DND-41 (cell line): ENCODE measurements at regions not wholly inside any gene's neighbourhood (a gene's known extent, or its start where the extent isn't known, plus 50 kb on each side); places are given as distances from the start of the nearest gene placed in this dataset.

ENCODE experiments used
- ATAC-seq: fragments of 200-7000 bp; cut with Tn5 transposase; 3 replicates; pipeline ENCODE4 v1.9.1; 2021; ENCODE audit warnings: low read depth; ENCODE audit not compliant: insufficient read depth
- DNase-seq: peaks from one replicate; pipeline ENCODE4 v3.0.0-alpha.2; 2020
- H2AFZ ChIP-seq: 2 replicates; pipeline ENCODE4 v1.6.0; 2012; ENCODE audit warnings: low read depth, low read length
- H3K27ac ChIP-seq: 2 replicates; pipeline ENCODE4 v1.5.1; 2012; ENCODE audit warnings: low read length, inconsistent platforms
- H3K27me3 ChIP-seq: fragments of 200-600 bp; sonication (generic); 2 replicates; pipeline ENCODE4 v1.6.0; 2012; ENCODE audit warnings: low read length, mild to moderate bottlenecking, inconsistent platforms; ENCODE audit not compliant: insufficient read depth, poor library complexity
- H3K36me3 ChIP-seq: 2 replicates; pipeline ENCODE4 v1.5.1; 2012; ENCODE audit warnings: low read length, inconsistent platforms; ENCODE audit not compliant: insufficient read depth
- H3K4me1 ChIP-seq: 2 replicates; pipeline ENCODE4 v1.5.1; 2012; ENCODE audit warnings: mild to moderate bottlenecking, low read length; ENCODE audit not compliant: insufficient read depth
- H3K4me2 ChIP-seq: 2 replicates; pipeline ENCODE4 v1.6.0; 2012; ENCODE audit warnings: mild to moderate bottlenecking, moderate library complexity, low read length, inconsistent platforms; ENCODE audit not compliant: insufficient read depth
- H3K4me3 ChIP-seq, 2 experiments: fragments of 200-600 bp in 1 of 2; shearing (Covaris generic) in 1 of 2; 2 replicates each; pipeline ENCODE4 v1.5.1; 2012 to 2016; ENCODE audit warnings: inconsistent platforms in 2 of 2, low read length in 2 of 2, mild to moderate bottlenecking in 2 of 2, low read depth in 1 of 2, moderate library complexity in 1 of 2
- H3K79me2 ChIP-seq: 2 replicates; pipeline ENCODE4 v1.6.0; 2012; ENCODE audit warnings: low read length, inconsistent platforms; ENCODE audit not compliant: insufficient read depth
- H3K9ac ChIP-seq: 2 replicates; pipeline ENCODE4 v1.6.0; 2012; ENCODE audit warnings: low read depth, mild to moderate bottlenecking, inconsistent platforms, low read length, moderate library complexity
- H3K9me3 ChIP-seq: 2 replicates; pipeline ENCODE4 v1.5.1; 2012; ENCODE audit warnings: low read length, moderate library complexity, mild to moderate bottlenecking, inconsistent platforms; ENCODE audit not compliant: insufficient read depth, severe bottlenecking
- H4K20me1 ChIP-seq: 2 replicates; pipeline ENCODE4 v1.6.0; 2012; ENCODE audit warnings: low read length; ENCODE audit not compliant: insufficient read depth
- EZH2 ChIP-seq: IDR thresholded peaks from 3 replicates; pipeline ENCODE4 v1.6.1; 2012; ENCODE audit warnings: borderline replicate concordance, low read depth, mild to moderate bottlenecking, moderate library complexity, low read length, inconsistent platforms; ENCODE audit not compliant: severe bottlenecking
- TF ChIP-seq, protein P1 (sequence below): IDR thresholded peaks from 2 replicates; pipeline ENCODE4 v1.5.1; 2012; ENCODE audit warnings: borderline replicate concordance, low read length, moderate library complexity, mild to moderate bottlenecking; ENCODE audit not compliant: poor library complexity, severe bottlenecking; ENCODE audit errors: extremely low read depth

DNA sequence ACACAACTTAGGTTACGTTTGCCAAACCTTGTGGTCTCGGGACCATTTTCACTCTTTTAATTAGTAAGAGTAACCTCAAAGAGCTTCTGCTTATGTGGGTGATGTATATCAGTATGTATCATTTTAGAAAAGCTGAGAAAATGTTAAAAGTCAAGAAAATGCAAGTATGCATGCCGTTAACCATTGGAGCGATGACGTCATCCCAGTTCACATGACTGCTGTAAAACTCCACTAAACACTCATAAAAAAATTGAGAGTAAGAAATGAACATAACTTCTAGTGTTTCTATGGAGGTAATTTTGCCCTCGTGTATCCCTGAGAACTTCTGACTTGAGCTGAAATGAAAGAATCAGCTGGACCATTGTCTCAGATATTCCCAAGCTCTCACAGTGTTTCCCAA lies 250.0 kb upstream of the CDH4 start:
- H3K36me3 ChIP-seq, result no peaks in the 10 kb centered on the region
- no peaks in the 10 kb centered on the region for H3K4me1 ChIP-seq
- no peak overlapping the region for H3K4me3 ChIP-seq
- DNase-seq (no peak), ATAC-seq (no peak)
- no peaks in the 10 kb centered on the region for H3K9me3 ChIP-seq
- H3K4me2 ChIP-seq, result no peak overlapping the region
- no peaks in the 10 kb centered on the region for H4K20me1 ChIP-seq
- no peak overlapping the region for H3K9ac ChIP-seq
- no peak overlapping the region for H3K27ac ChIP-seq
- TF ChIP-seq, protein P1, sequence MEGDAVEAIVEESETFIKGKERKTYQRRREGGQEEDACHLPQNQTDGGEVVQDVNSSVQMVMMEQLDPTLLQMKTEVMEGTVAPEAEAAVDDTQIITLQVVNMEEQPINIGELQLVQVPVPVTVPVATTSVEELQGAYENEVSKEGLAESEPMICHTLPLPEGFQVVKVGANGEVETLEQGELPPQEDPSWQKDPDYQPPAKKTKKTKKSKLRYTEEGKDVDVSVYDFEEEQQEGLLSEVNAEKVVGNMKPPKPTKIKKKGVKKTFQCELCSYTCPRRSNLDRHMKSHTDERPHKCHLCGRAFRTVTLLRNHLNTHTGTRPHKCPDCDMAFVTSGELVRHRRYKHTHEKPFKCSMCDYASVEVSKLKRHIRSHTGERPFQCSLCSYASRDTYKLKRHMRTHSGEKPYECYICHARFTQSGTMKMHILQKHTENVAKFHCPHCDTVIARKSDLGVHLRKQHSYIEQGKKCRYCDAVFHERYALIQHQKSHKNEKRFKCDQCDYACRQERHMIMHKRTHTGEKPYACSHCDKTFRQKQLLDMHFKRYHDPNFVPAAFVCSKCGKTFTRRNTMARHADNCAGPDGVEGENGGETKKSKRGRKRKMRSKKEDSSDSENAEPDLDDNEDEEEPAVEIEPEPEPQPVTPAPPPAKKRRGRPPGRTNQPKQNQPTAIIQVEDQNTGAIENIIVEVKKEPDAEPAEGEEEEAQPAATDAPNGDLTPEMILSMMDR, result no peak
- TF ChIP-seq EZH2, result no peak
- H3K27me3 ChIP-seq, result no peaks in the 10 kb centered on the region
- H3K79me2 ChIP-seq, result no peaks in the 10 kb centered on the region
- H2AFZ ChIP-seq, result no peak overlapping the region

DNA sequence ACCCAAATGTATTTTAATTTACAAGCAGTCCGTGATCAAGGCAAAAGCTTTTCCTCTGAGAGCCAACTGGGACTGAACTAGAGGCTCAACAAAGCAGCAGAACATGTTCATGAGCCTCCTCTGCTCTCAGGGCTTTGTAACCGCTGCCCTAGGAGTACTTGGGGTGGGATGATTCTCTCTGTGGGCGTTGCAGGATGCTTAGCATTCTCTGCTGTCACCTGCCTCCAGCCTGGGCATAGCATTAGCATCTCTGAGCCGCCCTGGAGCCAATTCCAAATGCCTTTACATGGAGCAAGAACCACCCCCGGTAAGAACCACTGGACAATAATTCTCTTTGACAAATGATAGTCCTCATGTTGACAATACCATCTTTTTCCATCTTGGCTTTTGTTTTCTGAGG lies 237.6 kb upstream of the CDH4 start:
- Histone ChIP-seq H3K79me2 (no peaks in the 10 kb centered on the region), H3K36me3 (no peaks in the 10 kb centered on the region), H3K4me2 (no peak overlapping the region), H3K9me3 (no peaks in the 10 kb centered on the region), H3K4me1 (peaks cover 52% of the 10 kb centered on the region), H3K4me3 (no peak overlapping the region), H4K20me1 (no peaks in the 10 kb centered on the region), H3K27ac (peak overlapping the region; percentile 9), H3K9ac (no peak overlapping the region), H2AFZ (no peak overlapping the region), H3K27me3 (no peaks in the 10 kb centered on the region)
- no peak for ATAC-seq
- DNase-seq, result no peak
- TF ChIP-seq, protein P1, result no peak
- TF ChIP-seq EZH2, result no peak

DNA sequence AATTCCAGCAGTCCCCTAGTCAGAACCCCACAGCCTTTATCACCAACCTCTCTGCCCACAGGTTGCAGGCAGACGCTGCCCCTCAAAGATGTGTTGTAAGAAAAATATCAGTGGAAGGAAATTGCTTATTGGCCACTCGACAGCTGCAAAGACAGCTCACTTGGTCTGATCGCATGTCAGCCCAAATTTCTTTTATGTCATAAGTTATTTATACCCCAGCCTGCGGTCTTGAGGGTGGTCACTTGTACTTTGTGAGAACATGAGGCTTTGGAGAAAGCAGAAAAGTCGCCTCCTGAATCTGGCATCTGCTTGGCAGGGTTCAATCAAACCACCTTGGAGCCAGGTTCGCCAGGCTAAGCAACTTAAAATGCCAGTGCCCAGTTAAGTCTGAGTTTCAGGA lies 236.5 kb upstream of the CDH4 start:
- Histone ChIP-seq H3K36me3 (no peaks in the 10 kb centered on the region), H3K4me1 (peaks cover 61% of the 10 kb centered on the region), H4K20me1 (no peaks in the 10 kb centered on the region), H3K79me2 (no peaks in the 10 kb centered on the region), H3K4me2 (no peak overlapping the region), H3K27me3 (no peaks in the 10 kb centered on the region), H2AFZ (no peak overlapping the region), H3K27ac (no peak overlapping the region), H3K9ac (no peak overlapping the region), H3K4me3 (no peak overlapping the region), H3K9me3 (no peaks in the 10 kb centered on the region)
- DNase-seq (no peak), ATAC-seq (no peak)
- TF ChIP-seq, protein P1, result no peak
- TF ChIP-seq EZH2, result no peak

DNA sequence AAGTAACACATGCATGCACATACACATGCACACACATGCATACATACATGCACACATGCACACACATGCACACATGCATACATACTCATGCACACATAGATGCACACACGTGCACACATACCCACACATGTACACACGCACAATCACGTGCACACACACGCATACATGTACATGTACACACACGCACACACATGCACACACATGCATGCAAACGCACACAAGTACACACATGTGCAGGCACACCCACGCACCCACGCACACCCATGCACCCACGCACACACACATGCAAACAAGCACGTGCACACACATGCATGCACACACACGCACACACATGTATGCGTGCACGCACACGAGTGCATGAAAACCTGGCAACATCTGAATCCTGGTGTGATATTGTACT lies 232.7 kb upstream of the CDH4 start:
- Histone ChIP-seq H3K27me3 (no peaks in the 10 kb centered on the region), H3K4me2 (peak overlapping the region; percentile 41)

More for the DNA sequence above, 232.7 kb upstream of the CDH4 start:
- DNase-seq (no peak), ATAC-seq (no peak; the same call in 2 of the 3 replicates)
- Histone ChIP-seq H3K9ac (no peak overlapping the region), H3K9me3 (no peaks in the 10 kb centered on the region), H2AFZ (no peak overlapping the region), H4K20me1 (no peaks in the 10 kb centered on the region), H3K27ac (peak overlapping the region; percentile 52; the same call in 1 of the 2 replicates), H3K4me1 (peaks cover 26% of the 10 kb centered on the region), H3K36me3 (no peaks in the 10 kb centered on the region), H3K4me3 (peak overlapping the region in 1 of 2 experiments; percentile 15; a peak in 1 of 4 replicates), H3K79me2 (no peaks in the 10 kb centered on the region)
- TF ChIP-seq, protein P1, result no peak
- TF ChIP-seq EZH2, result no peak
